Stimulated activated naive CD8-positive, alpha-beta T cell treated with anti-CD3 and anti-CD28 coated beads, Interleukin-15, Interleukin-2, amounts not matched to agents 100 U/mL and 50 U/mL, for 24 hours (primary cell): ENCODE measurements at regions not wholly inside any gene's neighbourhood (a gene's known extent, or its start where the extent isn't known, plus 50 kb on each side); places are given as distances from the start of the nearest gene placed in this dataset.

Experiments used
- ATAC-seq: fragments of 150-1000 bp; cut with Tn5 transposase; one replicate; pipeline ENCODE4 v1.10.0; 2021
- DNase-seq: peaks from one replicate; pipeline ENCODE4 v3.0.0; 2021

GRCh38 chr4:135207531-135207930 lies 1005.9 kb upstream of the PABPC4L start:
- ATAC-seq (no peak), DNase-seq (no peak)

DNA sequence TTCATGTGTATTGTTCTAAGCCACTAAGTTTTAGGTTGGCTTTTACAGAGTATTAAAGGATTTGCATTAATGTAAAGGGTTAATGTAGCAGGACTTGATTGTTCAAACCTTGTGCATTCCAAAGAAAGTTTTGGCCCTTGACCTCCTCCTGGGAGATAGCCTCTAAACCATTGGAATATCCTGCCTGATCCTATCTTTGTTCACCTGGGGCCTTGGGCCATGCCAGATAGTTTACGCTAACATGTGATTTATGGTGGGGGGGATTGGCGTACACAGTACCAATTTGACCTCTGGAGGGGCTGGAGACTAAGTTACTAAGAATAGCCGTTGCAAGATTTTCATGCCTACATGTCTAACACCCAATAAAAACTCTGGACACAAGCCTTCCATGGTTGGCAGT lies 1002.7 kb upstream of the PABPC4L start:
- DNase-seq (no peak), ATAC-seq (no peak)

DNA sequence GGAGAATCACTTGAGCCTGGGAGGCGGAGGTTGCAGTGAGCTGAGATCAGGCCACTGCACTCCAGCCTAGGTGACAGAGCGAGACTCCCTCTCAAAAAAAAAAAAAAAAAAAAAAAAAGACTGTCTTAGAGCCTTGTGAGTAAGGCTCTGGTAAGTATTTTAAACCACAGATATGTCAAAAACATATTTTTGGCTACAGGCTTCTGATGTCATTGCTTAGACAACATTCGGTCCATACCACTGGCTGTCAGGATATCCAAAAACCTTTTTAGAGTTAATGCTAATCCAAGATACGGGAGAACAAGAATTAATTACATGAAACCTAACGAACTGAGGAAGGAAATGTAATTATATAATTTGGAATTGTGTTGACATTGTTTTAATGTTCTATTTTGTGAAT lies 999.5 kb upstream of the PABPC4L start:
- no peak for ATAC-seq
- DNase-seq = no peak

DNA sequence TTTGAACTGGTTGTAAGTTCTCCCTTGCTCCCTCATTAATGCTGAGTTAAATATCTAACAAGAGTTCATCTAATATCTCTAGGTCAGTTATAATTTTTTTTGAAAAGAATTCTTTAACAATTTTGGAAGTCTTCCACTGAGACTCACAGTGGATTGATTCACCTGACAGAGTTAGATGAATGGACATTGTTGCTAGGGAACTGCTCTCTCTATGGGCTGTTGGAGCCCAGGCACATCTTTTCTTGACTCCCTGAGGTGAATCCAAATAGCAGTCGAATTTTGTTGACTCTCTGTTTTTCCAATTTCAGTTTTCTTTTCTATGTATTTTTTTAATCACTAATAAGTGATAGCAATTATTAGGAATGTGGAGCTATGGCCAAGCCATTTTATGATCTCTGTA lies 996.1 kb upstream of the PABPC4L start:
- ATAC-seq = no peak
- no peak for DNase-seq

- DNase-seq (no peak), ATAC-seq (no peak)
These were observed 992.9 kb upstream of the PABPC4L start for GRCh38 chr4:135194477-135194876.

GRCh38 chr4:135192751-135193535 lies 991.4 kb upstream of the PABPC4L start:
- DNase-seq (no peak), ATAC-seq (no peak)

DNA sequence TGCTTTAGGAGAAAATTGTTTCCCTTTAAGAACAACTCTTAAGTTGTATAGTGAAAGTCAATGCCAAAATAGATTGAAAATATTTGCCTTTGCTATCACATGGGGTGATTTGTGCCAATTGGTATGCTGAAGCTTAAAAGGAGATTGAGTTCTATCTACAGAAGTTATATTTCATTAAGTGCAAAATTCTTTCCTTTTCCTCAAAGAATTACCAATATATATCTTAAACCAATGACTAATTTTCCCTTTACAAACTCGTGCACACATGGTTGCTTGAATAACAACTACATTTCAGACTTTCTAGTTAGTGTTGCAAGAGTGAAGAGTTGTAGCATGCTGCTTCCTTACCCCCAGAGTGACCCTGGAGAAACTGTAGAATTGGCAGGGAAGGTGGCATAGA lies 990.0 kb upstream of the PABPC4L start:
- no peak for DNase-seq
- ATAC-seq = no peak

GRCh38 chr4:135186002-135186401 lies 984.4 kb upstream of the PABPC4L start:
- ATAC-seq = no peak
- DNase-seq = no peak

DNA sequence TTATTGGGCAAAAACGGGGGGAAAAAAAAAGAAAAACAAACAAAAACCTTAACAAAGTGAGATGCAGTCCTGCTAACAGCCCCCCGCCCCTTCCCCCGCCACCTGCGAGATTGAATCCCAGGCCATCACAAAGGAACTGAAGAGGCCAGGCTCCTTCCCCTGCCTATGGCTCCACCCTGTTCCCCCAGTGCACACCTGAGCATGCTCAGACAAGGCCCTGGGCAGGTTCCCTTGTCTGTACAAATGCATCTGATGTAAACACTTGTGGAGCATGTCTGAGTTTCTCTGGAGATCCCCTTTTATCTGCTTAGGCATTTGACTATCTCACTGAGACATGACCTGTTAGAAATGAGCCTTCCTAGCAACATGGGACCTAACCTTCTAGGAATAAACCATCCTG lies 983.7 kb upstream of the PABPC4L start:
- DNase-seq (no peak), ATAC-seq (no peak)

DNA sequence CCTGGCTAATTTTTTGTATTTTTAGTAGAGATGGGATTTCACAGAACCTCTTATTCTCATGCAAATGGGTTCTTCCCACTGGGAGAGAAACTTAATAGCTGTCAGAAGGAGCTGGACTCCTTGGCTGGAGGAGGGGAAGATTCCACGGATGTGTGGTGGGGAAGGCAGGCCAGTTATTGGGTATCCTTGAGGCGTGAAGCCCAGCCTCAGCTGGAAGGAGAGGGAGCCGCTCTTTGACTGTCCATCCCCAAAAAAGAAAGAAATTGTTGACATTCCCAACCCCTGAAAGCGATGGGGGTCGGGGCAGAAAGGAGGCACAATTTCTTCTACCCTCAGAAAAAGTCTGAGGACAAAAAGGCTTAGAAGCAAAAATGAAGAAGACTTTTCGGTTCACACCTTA lies 983.1 kb upstream of the PABPC4L start:
- no peak for ATAC-seq

GRCh38 chr4:135177321-135177720 lies 975.7 kb upstream of the PABPC4L start:
- DNase-seq = no peak
- ATAC-seq = no peak

More for the DNA sequence above, 983.1 kb upstream of the PABPC4L start:
- no peak for DNase-seq

GRCh38 chr4:135166661-135167060 lies 965.1 kb upstream of the PABPC4L start:
- ATAC-seq = no peak

GRCh38 chr4:135164601-135165000 lies 963.0 kb upstream of the PABPC4L start:
- ATAC-seq (no peak), DNase-seq (no peak)

More at GRCh38 chr4:135166661-135167060, 965.1 kb upstream of the PABPC4L start:
- no peak for DNase-seq

GRCh38 chr4:135144498-135144897 lies 942.9 kb upstream of the PABPC4L start:
- no peak for ATAC-seq
- no peak for DNase-seq

DNA sequence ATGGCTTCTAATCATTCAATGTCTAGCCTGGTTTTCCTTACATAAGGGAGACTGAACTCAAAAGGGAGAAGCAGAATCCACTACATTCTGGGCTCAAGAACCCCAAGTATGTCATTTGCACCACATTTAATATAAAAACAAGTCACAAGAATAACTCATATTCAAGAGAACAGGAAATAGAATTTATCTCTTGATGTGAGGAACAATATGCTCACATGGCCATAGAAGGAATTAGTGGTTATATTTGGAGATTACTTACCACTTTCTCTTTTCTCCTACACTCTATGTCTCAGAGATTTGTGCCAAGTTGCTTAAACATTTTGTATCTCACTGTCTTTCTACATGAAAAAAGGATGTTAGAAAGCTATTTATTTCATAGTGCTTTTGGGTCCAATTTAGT lies 922.6 kb upstream of the PABPC4L start:
- ATAC-seq (no peak), DNase-seq (no peak)

DNA sequence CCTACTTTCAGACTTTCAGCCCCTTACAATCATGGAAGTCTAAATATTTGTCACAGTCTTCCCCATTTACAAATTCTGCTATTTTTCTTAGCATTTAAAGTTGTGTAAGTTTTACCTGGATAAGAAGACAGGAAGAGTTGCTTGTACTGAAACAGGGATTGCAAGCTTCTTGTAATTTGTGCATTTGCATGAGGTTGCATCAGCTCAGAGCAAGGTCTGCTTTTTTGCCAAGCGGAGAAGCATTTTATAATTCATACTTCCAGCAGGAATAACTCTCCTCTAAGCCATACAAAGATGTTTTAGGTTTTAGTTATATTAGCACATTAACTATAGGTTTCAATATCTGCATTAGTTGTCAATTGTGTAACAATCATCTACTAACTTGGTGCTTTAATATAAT lies 922.0 kb upstream of the PABPC4L start:
- no peak for ATAC-seq
- DNase-seq = no peak

- ATAC-seq = no peak
- no peak for DNase-seq
These were observed 920.9 kb upstream of the PABPC4L start for GRCh38 chr4:135122457-135122856.

GRCh38 chr4:135120195-135120594 lies 918.6 kb upstream of the PABPC4L start:
- ATAC-seq (no peak), DNase-seq (no peak)

GRCh38 chr4:135114079-135114478 lies 912.5 kb upstream of the PABPC4L start:
- no peak for ATAC-seq
- DNase-seq = no peak

DNA sequence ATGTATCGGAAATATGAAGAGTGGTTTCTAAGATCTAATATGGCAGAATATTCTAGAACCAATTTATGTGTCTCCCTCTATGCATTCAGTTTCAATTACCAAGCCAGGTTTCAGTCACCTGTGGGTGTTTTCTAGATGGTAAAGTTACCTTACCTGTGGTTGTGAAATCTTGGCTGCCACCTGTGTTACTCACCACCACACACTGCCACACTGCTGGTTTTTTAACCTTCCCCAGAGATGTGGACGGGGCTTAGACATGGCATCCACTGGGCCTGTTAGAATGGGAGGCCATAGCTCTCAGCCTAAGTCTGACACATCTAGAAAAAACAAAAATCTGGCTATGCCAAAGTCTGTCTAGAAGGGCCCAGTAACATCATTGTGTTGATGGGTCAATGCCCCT lies 896.5 kb upstream of the PABPC4L start:
- ATAC-seq (no peak), DNase-seq (no peak)

GRCh38 chr4:135073389-135073788 lies 871.8 kb upstream of the PABPC4L start:
- ATAC-seq = no peak

GRCh38 chr4:135072553-135072952 lies 871.0 kb upstream of the PABPC4L start:
- DNase-seq (no peak), ATAC-seq (no peak)

More at GRCh38 chr4:135073389-135073788, 871.8 kb upstream of the PABPC4L start:
- DNase-seq = no peak

DNA sequence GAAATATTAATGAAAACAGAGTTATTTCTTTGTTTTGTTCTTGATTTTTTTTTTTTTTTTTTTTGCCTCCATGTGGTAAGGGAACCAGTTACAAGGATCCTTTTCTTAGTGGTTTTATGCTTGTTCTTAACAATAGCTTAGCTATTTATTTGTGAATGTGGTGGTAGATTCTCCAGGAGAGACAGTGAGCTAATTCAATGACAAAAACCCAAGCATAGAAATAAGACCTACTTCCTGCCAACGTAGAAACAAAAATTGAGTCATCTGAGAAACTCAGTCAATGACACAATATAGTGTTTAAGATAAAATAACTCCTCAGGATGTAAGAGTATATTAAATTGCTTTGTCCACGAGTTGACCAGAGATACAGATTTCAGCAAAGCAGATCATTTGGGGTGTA lies 863.8 kb upstream of the PABPC4L start:
- no peak for DNase-seq

DNA sequence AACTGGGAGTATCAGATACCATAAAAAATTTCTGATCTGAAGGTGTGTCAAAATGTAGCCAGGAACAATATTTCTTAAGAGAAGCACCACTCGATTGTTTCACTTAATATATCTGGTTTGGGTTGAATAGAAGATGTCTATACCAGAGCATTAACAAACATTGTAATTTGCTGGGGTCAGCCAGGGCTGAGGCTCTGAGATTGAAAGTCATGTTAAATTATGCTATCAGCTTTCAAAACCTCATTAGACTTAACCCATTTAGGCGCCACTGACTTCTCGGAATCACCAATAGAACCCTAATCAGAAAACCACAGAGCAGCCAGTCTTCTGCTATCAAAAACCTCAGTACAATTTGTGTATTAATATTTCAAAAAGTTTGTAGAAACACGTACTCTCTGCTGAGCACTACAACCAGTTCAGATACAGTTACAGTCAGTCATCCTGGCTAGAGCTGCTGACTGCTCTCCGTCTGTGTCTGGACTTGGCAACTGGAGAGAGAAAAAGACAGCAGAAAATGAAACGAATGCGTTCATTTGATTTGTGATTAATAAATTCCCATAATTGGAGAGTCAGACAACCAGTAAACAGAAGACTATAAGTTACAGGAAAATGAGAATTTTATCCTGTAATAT lies 848.6 kb upstream of the PABPC4L start:
- ATAC-seq = no peak

More for the DNA sequence above, 863.8 kb upstream of the PABPC4L start:
- no peak for ATAC-seq

More for the DNA sequence above, 848.6 kb upstream of the PABPC4L start:
- no peak for DNase-seq
